ENCODE measurements at regions not wholly inside any gene's neighbourhood (a gene's known extent, or its start where the extent isn't known, plus 50 kb on each side); places are given as distances from the start of the nearest gene placed in this dataset.

DNA sequence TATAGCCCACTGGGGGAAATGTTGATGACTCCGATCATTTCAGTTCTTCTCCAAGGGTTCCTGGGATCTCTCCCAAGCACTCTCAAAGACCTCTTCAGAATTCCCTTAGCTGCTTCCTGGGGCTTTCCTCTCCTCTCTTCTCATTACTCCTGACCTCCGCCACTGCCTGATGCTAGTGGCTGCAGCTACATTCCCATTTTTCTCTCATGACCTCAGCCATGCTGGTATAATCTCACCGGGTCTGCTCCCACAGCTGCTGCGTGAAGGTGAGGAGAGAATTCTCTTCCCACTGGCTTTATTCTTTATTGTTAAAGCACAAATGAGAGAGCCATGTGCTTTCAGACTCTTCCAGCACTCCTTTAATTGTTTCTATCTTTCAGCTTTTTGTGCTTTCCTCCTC is 312.0 kb upstream of the ETAA1 start:
- TF ChIP-seq, protein P1, sequence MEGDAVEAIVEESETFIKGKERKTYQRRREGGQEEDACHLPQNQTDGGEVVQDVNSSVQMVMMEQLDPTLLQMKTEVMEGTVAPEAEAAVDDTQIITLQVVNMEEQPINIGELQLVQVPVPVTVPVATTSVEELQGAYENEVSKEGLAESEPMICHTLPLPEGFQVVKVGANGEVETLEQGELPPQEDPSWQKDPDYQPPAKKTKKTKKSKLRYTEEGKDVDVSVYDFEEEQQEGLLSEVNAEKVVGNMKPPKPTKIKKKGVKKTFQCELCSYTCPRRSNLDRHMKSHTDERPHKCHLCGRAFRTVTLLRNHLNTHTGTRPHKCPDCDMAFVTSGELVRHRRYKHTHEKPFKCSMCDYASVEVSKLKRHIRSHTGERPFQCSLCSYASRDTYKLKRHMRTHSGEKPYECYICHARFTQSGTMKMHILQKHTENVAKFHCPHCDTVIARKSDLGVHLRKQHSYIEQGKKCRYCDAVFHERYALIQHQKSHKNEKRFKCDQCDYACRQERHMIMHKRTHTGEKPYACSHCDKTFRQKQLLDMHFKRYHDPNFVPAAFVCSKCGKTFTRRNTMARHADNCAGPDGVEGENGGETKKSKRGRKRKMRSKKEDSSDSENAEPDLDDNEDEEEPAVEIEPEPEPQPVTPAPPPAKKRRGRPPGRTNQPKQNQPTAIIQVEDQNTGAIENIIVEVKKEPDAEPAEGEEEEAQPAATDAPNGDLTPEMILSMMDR (conservative IDR thresholded peaks at IDR 0.05) = no peak
- no peak overlapping the region for H3K27ac ChIP-seq

DNA sequence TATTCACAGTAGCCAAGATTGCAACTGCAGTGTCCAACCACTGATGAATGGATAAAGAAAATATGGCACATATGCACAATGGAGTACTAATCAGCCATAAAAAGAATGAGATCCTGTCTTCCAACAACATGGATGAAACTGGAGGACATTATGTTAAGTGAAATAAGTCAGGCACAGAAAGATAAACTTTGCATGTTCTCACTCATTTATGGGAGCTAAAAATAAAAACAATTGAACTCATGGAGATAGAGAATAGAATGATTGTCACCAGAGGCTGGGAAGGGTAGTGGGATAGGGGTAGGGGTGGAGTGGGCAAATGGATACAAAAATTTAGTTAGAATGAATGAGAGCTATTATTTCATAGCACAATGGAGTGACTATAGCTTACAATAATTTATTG is 305.5 kb upstream of the ETAA1 start:
- TF ChIP-seq, protein P1 (conservative IDR thresholded peaks at IDR 0.05) = no peak
- no peak overlapping the region for H3K27ac ChIP-seq

DNA sequence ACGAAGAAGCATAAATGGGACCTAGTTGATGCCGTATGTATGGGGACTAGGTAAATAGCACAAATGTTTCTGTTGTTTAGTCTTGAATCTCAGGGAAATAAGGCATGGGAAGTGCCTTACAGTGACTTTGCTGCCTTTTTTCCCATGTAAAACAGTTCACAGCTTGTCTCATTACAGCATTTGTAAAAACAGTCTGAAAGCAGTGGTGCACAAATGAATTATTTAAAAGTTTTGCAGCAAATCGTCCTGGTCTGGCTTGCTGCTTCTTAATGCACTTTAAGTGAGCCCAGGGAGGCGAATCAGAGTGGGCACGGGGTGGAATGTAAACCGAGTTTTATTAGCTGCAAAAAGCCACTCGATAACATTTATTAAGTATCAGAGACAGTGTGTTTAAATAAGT is 302.0 kb upstream of the ETAA1 start:
- H3K27ac ChIP-seq = no peak overlapping the region
- TF ChIP-seq, protein P1 (conservative IDR thresholded peaks at IDR 0.05) = no peak

DNA sequence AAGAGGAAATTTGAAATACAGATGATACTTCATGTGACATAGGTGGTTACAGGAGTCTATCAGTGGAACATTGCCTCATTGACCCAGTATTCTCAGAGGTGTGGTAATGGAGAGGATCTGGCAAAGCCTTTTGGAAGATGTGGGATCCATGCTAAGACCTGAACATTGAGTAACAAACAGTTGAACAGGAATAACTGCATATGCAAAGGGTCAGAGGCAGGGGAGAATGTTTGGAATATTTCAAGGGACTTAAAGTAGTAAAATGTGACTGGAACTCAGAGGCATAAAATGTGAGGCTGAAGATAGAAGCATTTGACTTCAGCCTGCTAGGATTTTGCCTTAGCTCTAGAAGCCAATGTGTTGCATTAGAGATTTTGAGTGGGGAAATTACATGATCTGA is 300.2 kb upstream of the ETAA1 start:
- TF ChIP-seq, protein P1 (conservative IDR thresholded peaks at IDR 0.05) = no peak
- no peak overlapping the region for H3K27ac ChIP-seq

DNA sequence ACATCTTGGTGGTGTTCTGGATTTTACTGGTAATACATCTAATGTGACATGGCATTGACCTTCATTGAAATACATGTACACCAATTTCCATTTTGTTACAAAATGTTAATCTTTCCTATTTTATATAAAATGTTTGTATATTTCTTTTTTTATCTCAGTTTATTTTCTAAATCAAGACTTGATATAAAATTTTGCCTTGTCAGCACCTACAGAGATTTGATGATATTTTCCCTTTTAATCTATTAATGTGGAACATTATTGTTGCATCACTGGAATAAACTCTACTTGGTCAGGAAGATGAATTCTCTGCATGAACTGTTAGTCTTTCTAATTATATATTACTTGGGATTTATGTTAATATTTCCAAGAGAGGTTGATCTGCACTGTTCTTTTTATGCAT is 294.0 kb upstream of the ETAA1 start:
- no peak overlapping the region for H3K27ac ChIP-seq
- TF ChIP-seq, protein P1 (conservative IDR thresholded peaks at IDR 0.05) = no peak

DNA sequence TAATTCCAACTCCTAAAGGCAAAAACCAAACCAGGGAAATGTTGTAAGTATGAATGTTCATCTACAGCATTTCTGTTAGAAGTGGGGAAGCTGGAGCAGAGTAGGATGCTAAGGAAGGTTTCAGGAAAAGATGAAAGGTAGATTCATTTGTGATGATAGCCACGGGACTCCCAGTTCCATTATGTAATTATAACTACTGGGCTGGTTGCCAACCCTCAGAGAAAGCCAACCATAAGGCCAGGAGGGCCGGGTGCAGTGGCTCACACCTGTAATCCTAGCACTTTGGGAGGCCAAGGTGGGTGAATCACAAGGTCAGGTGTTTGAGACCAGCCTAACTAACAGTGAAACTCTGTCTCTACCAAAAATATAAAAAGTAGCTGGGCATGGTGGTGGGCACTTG is 288.9 kb upstream of the ETAA1 start:
- H3K27ac ChIP-seq = no peak overlapping the region
- TF ChIP-seq, protein P1 (conservative IDR thresholded peaks at IDR 0.05) = no peak

DNA sequence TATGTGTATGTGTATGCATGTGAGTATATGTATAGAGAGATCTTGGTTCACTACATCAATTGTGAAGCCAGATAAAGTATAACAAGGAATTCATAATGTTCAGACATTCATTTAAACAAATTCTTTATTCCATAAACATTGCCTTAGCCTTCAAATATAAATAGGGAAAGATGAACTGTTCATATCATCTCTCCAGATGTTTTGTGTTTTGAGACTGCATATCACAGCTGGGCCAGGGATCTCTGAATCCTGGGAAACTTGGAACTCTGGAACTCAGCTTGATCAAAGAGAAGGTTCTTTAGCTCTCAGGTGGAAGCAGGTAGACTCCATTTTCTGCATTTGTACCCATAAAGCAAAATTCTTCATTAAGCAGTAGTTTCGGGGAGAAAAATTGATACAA is 272.6 kb upstream of the ETAA1 start:
- no peak overlapping the region for H3K27ac ChIP-seq
- TF ChIP-seq, protein P1 (conservative IDR thresholded peaks at IDR 0.05) = no peak

Data from VCaP (cell line).